KMS-11 (cell line): ENCODE measurements at regions not wholly inside any gene's neighbourhood (a gene's known extent, or its start where the extent isn't known, plus 50 kb on each side); places are given as distances from the start of the nearest gene placed in this dataset.

Experiments used
- H2AFZ ChIP-seq: fragments of 200-600 bp; sonication (generic); 2 replicates; pipeline ENCODE4 v1.6.1; 2016; ENCODE audit warnings: antibody characterized with exemption, mixed run types, low read depth
- H3K27ac ChIP-seq: fragments of 200-600 bp; sonication (generic); 2 replicates; pipeline ENCODE4 v1.6.1; 2016; ENCODE audit warnings: mild to moderate bottlenecking, mixed run types
- H3K27me3 ChIP-seq: fragments of 200-600 bp; sonication (generic); 2 replicates; pipeline ENCODE4 v1.6.1; 2017; ENCODE audit warnings: mild to moderate bottlenecking, low read depth, mixed run types, moderate library complexity; ENCODE audit not compliant: insufficient read depth
- H3K36me3 ChIP-seq: fragments of 200-600 bp; sonication (generic); 2 replicates; pipeline ENCODE4 v1.6.1; 2017; ENCODE audit warnings: mild to moderate bottlenecking, mixed run types; ENCODE audit not compliant: insufficient read depth
- H3K4me1 ChIP-seq: fragments of 200-600 bp; sonication (generic); 2 replicates; pipeline ENCODE4 v1.6.1; 2016; ENCODE audit warnings: mild to moderate bottlenecking, low read depth, mixed run types; ENCODE audit not compliant: poor library complexity, severe bottlenecking
- H3K4me2 ChIP-seq: fragments of 200-600 bp; sonication (generic); 2 replicates; pipeline ENCODE4 v1.7.0; 2016; ENCODE audit warnings: mild to moderate bottlenecking, mixed run types
- H3K4me3 ChIP-seq: fragments of 200-600 bp; sonication (generic); IDR thresholded peaks from 2 replicates; pipeline ENCODE4 v1.6.1; 2017; ENCODE audit warnings: low read depth, low read length, mixed read lengths; ENCODE audit not compliant: insufficient read depth
- H3K79me2 ChIP-seq: fragments of 200-600 bp; sonication (generic); 2 replicates; pipeline ENCODE4 v1.6.1; 2016; ENCODE audit warnings: low read depth, mixed run types; ENCODE audit not compliant: insufficient read depth
- H3K9ac ChIP-seq: fragments of 200-600 bp; sonication (generic); 2 replicates; pipeline ENCODE4 v1.6.1; 2016; ENCODE audit warnings: mild to moderate bottlenecking, mixed run types
- H4K20me1 ChIP-seq: fragments of 200-600 bp; sonication (generic); 2 replicates; pipeline ENCODE4 v1.6.1; 2016; ENCODE audit warnings: mild to moderate bottlenecking, mixed run types; ENCODE audit not compliant: insufficient read depth
- TF ChIP-seq, protein P1 (sequence below): fragments of 200-600 bp; sonication (generic); conservative IDR thresholded peaks from 2 replicates; pipeline ENCODE4 v1.6.1; 2017; ENCODE audit warnings: low read depth, mild to moderate bottlenecking, antibody characterized with exemption, low read length, moderate library complexity, mixed read lengths

- no peak overlapping the region for H3K4me2 ChIP-seq
- TF ChIP-seq, protein P1, sequence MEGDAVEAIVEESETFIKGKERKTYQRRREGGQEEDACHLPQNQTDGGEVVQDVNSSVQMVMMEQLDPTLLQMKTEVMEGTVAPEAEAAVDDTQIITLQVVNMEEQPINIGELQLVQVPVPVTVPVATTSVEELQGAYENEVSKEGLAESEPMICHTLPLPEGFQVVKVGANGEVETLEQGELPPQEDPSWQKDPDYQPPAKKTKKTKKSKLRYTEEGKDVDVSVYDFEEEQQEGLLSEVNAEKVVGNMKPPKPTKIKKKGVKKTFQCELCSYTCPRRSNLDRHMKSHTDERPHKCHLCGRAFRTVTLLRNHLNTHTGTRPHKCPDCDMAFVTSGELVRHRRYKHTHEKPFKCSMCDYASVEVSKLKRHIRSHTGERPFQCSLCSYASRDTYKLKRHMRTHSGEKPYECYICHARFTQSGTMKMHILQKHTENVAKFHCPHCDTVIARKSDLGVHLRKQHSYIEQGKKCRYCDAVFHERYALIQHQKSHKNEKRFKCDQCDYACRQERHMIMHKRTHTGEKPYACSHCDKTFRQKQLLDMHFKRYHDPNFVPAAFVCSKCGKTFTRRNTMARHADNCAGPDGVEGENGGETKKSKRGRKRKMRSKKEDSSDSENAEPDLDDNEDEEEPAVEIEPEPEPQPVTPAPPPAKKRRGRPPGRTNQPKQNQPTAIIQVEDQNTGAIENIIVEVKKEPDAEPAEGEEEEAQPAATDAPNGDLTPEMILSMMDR: no peak
These were observed 119.8 kb downstream of the DHX15 start for GRCh38 chr4:24464566-24464965.

GRCh38 chr4:24456431-24456830 is 127.9 kb downstream of the DHX15 start:
- no peaks in the 10 kb centered on the region for H4K20me1 ChIP-seq
- no peak overlapping the region for H3K4me2 ChIP-seq
- TF ChIP-seq, protein P1: no peak
- no peaks in the 10 kb centered on the region for H3K36me3 ChIP-seq
- no peaks in the 10 kb centered on the region for H3K79me2 ChIP-seq
- H3K4me1 ChIP-seq: no peaks in the 10 kb centered on the region
- no peak overlapping the region for H2AFZ ChIP-seq
- no peak overlapping the region for H3K4me3 ChIP-seq
- H3K27ac ChIP-seq: no peak overlapping the region
- H3K27me3 ChIP-seq: no peaks in the 10 kb centered on the region
- H3K9ac ChIP-seq: no peak overlapping the region

More at GRCh38 chr4:24464566-24464965, 119.8 kb downstream of the DHX15 start:
- no peaks in the 10 kb centered on the region for H3K27me3 ChIP-seq
- H4K20me1 ChIP-seq: no peaks in the 10 kb centered on the region
- H3K36me3 ChIP-seq: no peaks in the 10 kb centered on the region
- H3K79me2 ChIP-seq: no peaks in the 10 kb centered on the region
- no peaks in the 10 kb centered on the region for H3K4me1 ChIP-seq
- no peak overlapping the region for H2AFZ ChIP-seq
- no peak overlapping the region for H3K4me3 ChIP-seq
- no peak overlapping the region for H3K27ac ChIP-seq
- no peak overlapping the region for H3K9ac ChIP-seq

DNA sequence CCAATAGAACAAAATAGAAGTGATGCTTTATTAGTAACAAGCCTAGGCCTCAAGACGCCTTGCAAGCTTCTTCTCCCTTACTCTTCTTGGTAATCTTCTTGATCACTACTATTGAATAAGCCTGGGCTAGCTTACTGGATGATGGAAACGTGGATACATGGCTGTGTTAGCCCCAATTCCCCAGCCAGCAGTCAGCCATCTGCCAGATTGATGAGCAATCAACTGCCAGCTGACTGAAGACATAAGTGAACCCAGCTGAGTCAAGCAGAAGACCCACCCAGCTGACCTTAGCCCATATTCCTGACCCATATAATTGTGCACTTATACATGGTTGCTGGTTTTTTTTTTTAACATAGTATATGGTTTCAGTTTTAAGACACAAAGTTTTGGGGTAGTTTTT is 130.4 kb downstream of the DHX15 start:
- H3K4me3 ChIP-seq: no peak overlapping the region
- no peaks in the 10 kb centered on the region for H3K36me3 ChIP-seq
- H3K27me3 ChIP-seq: no peaks in the 10 kb centered on the region
- no peaks in the 10 kb centered on the region for H4K20me1 ChIP-seq
- no peak overlapping the region for H3K9ac ChIP-seq
- no peaks in the 10 kb centered on the region for H3K4me1 ChIP-seq
- no peak overlapping the region for H3K27ac ChIP-seq
- no peaks in the 10 kb centered on the region for H3K79me2 ChIP-seq
- TF ChIP-seq, protein P1: no peak
- no peak overlapping the region for H3K4me2 ChIP-seq
- H2AFZ ChIP-seq: no peak overlapping the region

DNA sequence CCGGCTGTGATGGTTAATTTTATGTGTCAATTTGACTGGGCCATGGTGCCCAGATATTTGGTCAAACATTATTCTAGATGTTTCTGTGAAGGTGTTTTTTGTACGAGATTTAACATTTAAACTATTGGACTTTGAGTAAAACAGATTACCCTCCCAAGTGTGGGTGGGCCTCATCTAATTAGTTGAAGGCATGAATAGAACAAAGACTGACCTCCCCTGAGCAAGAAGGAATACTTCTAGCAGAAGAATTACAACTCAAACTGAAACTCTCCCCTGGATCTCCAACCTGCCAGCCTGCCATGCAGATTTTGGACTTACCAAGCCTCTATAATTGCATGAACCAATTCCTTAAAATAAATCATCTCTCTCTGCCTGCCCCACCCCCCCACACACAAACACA is 132.5 kb downstream of the DHX15 start:
- no peaks in the 10 kb centered on the region for H3K27me3 ChIP-seq
- H3K4me1 ChIP-seq: no peaks in the 10 kb centered on the region
- H3K27ac ChIP-seq: no peak overlapping the region
- TF ChIP-seq, protein P1: no peak
- no peaks in the 10 kb centered on the region for H4K20me1 ChIP-seq
- H3K79me2 ChIP-seq: no peaks in the 10 kb centered on the region
- no peaks in the 10 kb centered on the region for H3K36me3 ChIP-seq
- no peak overlapping the region for H3K4me2 ChIP-seq
- no peak overlapping the region for H3K4me3 ChIP-seq
- no peak overlapping the region for H3K9ac ChIP-seq
- H2AFZ ChIP-seq: no peak overlapping the region
